ENCODE measurements at regions not wholly inside any gene's neighbourhood (a gene's known extent, or its start where the extent isn't known, plus 50 kb on each side); places are given as distances from the start of the nearest gene placed in this dataset.

GRCh38 chr11:24134879-24135589 is 361.8 kb upstream of the LUZP2 start:
- TF ChIP-seq, protein P1, sequence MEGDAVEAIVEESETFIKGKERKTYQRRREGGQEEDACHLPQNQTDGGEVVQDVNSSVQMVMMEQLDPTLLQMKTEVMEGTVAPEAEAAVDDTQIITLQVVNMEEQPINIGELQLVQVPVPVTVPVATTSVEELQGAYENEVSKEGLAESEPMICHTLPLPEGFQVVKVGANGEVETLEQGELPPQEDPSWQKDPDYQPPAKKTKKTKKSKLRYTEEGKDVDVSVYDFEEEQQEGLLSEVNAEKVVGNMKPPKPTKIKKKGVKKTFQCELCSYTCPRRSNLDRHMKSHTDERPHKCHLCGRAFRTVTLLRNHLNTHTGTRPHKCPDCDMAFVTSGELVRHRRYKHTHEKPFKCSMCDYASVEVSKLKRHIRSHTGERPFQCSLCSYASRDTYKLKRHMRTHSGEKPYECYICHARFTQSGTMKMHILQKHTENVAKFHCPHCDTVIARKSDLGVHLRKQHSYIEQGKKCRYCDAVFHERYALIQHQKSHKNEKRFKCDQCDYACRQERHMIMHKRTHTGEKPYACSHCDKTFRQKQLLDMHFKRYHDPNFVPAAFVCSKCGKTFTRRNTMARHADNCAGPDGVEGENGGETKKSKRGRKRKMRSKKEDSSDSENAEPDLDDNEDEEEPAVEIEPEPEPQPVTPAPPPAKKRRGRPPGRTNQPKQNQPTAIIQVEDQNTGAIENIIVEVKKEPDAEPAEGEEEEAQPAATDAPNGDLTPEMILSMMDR (IDR thresholded peaks at IDR 0.05): no peak
- TF ChIP-seq POLR2A (IDR thresholded peaks at IDR 0.05): no peak
